IMR-90 (cell line): ENCODE measurements at regions not wholly inside any gene's neighbourhood (a gene's known extent, or its start where the extent isn't known, plus 50 kb on each side); places are given as distances from the start of the nearest gene placed in this dataset.

Experiments used
- ATAC-seq: fragments of 200-7000 bp; cut with Tn5 transposase; 2 replicates; pipeline ENCODE4 v1.9.1; 2020; ENCODE audit warnings: low read depth, mild to moderate bottlenecking, moderate library complexity
- BruUV-seq: library from RNA; stranded (reverse); fragments of 400-500 nt; replicated peaks from 2 replicates; lab custom pipeline; 2021; lab: Mats Ljungman, UMichigan
- CTCF ChIA-PET: fragments of 300-600 bp; formaldehyde crosslinking; extraction: SDS; loops from one replicate; lab custom pipeline; 2021; ENCODE audit warnings: antibody characterized with exemption; lab: Yijun Ruan, JAX
- POLR2A ChIA-PET: fragments of 300-600 bp; sonication (Branson Sonifier 250); formaldehyde crosslinking; loops from one replicate; lab custom pipeline; 2022; ENCODE audit warnings: antibody characterized with exemption; ENCODE audit not compliant: unreplicated experiment; lab: Charles Lee
- DNase-seq: peaks from one replicate; pipeline ENCODE4 v3.0.0; 2013
- H2AFZ ChIP-seq: replicated peaks from 2 replicates; pipeline ENCODE3; 2013; ENCODE audit warnings: low read length, mild to moderate bottlenecking; ENCODE audit not compliant: poor library complexity
- H2AK5ac ChIP-seq: 2 replicates; pipeline ENCODE4 v1.6.1; 2013; ENCODE audit warnings: low read depth, low read length, inconsistent platforms
- H2AK9ac ChIP-seq: replicated peaks from 2 replicates; pipeline ENCODE3; 2013; ENCODE audit warnings: mild to moderate bottlenecking, low read depth, low read length, moderate library complexity; ENCODE audit not compliant: poor library complexity
- H2BK120ac ChIP-seq: 2 replicates; pipeline ENCODE4 v1.6.1; 2013; ENCODE audit warnings: low read depth, low read length, inconsistent platforms
- H2BK15ac ChIP-seq: 3 replicates; pipeline ENCODE4 v1.6.1; 2013; ENCODE audit warnings: low read depth, low read length, inconsistent platforms
- H2BK20ac ChIP-seq: 2 replicates; pipeline ENCODE4 v1.6.1; 2013; ENCODE audit warnings: low read depth, mild to moderate bottlenecking, inconsistent platforms, low read length, moderate library complexity
- H2BK5ac ChIP-seq: 2 replicates; pipeline ENCODE4 v1.6.1; 2013; ENCODE audit warnings: mild to moderate bottlenecking, low read depth, low read length, inconsistent platforms; ENCODE audit not compliant: poor library complexity, severe bottlenecking
- H3K14ac ChIP-seq: replicated peaks from 2 replicates; pipeline ENCODE4 v1.6.1; 2013; ENCODE audit warnings: low read depth, low read length, inconsistent platforms
- H3K18ac ChIP-seq: 2 replicates; pipeline ENCODE4 v1.6.1; 2013; ENCODE audit warnings: low read depth, low read length, control low read depth
- H3K23ac ChIP-seq: 2 replicates; pipeline ENCODE4 v1.6.1; 2013; ENCODE audit warnings: low read depth, low read length, inconsistent platforms
- H3K27ac ChIP-seq: 2 replicates; pipeline ENCODE4 v1.5.1; 2013; ENCODE audit warnings: mild to moderate bottlenecking, control low read depth, low read length; ENCODE audit not compliant: insufficient read depth
- H3K27me3 ChIP-seq: 2 replicates; pipeline ENCODE4 v1.6.1; 2013; ENCODE audit warnings: low read length; ENCODE audit not compliant: control insufficient read depth, insufficient read depth
- H3K36me3 ChIP-seq: 2 replicates; pipeline ENCODE4 v1.6.1; 2013; ENCODE audit warnings: low read length, mixed read lengths; ENCODE audit not compliant: control insufficient read depth, insufficient read depth
- H3K4ac ChIP-seq: 2 replicates; pipeline ENCODE4 v1.6.1; 2013; ENCODE audit warnings: low read depth, low read length, inconsistent platforms
- H3K4me1 ChIP-seq: 2 replicates; pipeline ENCODE4 v1.6.1; 2013; ENCODE audit warnings: low read length, mixed read lengths; ENCODE audit not compliant: control insufficient read depth, insufficient read depth
- H3K4me2 ChIP-seq: 2 replicates; pipeline ENCODE4 v1.6.1; 2013; ENCODE audit warnings: low read depth, mild to moderate bottlenecking, control low read depth, low read length, moderate library complexity
- H3K4me3 ChIP-seq: 2 replicates; pipeline ENCODE4 v1.5.1; 2013; ENCODE audit warnings: low read depth, mild to moderate bottlenecking, control low read depth, low read length, moderate library complexity; ENCODE audit not compliant: insufficient read depth
- H3K56ac ChIP-seq: 2 replicates; pipeline ENCODE4 v1.6.1; 2013; ENCODE audit warnings: low read length, inconsistent platforms; ENCODE audit not compliant: insufficient read depth; ENCODE audit errors: extremely low read depth
- H3K79me1 ChIP-seq, 2 experiments: 2 replicates each; pipeline ENCODE4 v1.6.1; 2013; ENCODE audit warnings: low read length in 2 of 2, inconsistent platforms in 1 of 2, low read depth in 1 of 2
- H3K9ac ChIP-seq: 2 replicates; pipeline ENCODE4 v1.6.1; 2013; ENCODE audit warnings: low read depth, low read length, control low read depth
- H3K9me1 ChIP-seq: 2 replicates; pipeline ENCODE4 v1.6.1; 2013; ENCODE audit warnings: low read length, inconsistent platforms; ENCODE audit not compliant: insufficient read depth
- H3K9me3 ChIP-seq: 2 replicates; pipeline ENCODE4 v1.6.1; 2013; ENCODE audit warnings: low read length; ENCODE audit not compliant: control insufficient read depth, insufficient read depth
- H4K20me1 ChIP-seq: 2 replicates; pipeline ENCODE4 v1.6.1; 2013; ENCODE audit warnings: low read length, inconsistent platforms; ENCODE audit not compliant: insufficient read depth
- H4K5ac ChIP-seq: 2 replicates; pipeline ENCODE4 v1.6.1; 2013; ENCODE audit warnings: mild to moderate bottlenecking, low read depth, low read length, control low read depth
- H4K8ac ChIP-seq, 2 experiments: 2 replicates each; pipeline ENCODE4 v1.6.1; 2013; ENCODE audit warnings: low read depth in 2 of 2, low read length in 2 of 2, control low read depth in 1 of 2, inconsistent platforms in 1 of 2
- H4K91ac ChIP-seq: 2 replicates; pipeline ENCODE4 v1.6.1; 2013; ENCODE audit warnings: low read depth, low read length, inconsistent platforms; ENCODE audit not compliant: insufficient read depth
- BHLHE40 ChIP-seq: fragments of 150-350 bp; IDR thresholded peaks from 2 replicates; pipeline ENCODE4 v1.6.1; 2016; ENCODE audit warnings: mild to moderate bottlenecking, low read depth, low read length
- CEBPB ChIP-seq: IDR thresholded peaks from 2 replicates; pipeline ENCODE4 v1.6.1; 2012; ENCODE audit warnings: low read depth, low read length, improper control_type of control experiment
- CHD1 ChIP-seq: IDR thresholded peaks from 2 replicates; pipeline ENCODE4 v1.6.1; 2012; ENCODE audit warnings: low read depth, low read length, improper control_type of control experiment
- CTCF ChIP-seq: conservative IDR thresholded peaks from 2 replicates; pipeline ENCODE4 v1.5.1; 2012; ENCODE audit warnings: mild to moderate bottlenecking, low read depth, low read length, improper control_type of control experiment
- ELK1 ChIP-seq: fragments of 150-350 bp; IDR thresholded peaks from 2 replicates; pipeline ENCODE4 v1.6.1; 2016; ENCODE audit warnings: low read depth, mild to moderate bottlenecking, low read length, moderate library complexity, borderline replicate concordance
- FOS ChIP-seq: fragments of 150-350 bp; IDR thresholded peaks from 2 replicates; pipeline ENCODE4 v1.6.1; 2016; ENCODE audit warnings: low read depth, low read length
- MAZ ChIP-seq: IDR thresholded peaks from 2 replicates; pipeline ENCODE4 v1.6.1; 2012; ENCODE audit warnings: low read depth, mild to moderate bottlenecking, low read length, improper control_type of control experiment, moderate library complexity, borderline replicate concordance
- MXI1 ChIP-seq: IDR thresholded peaks from 2 replicates; pipeline ENCODE4 v1.6.1; 2012; ENCODE audit warnings: low read depth, mild to moderate bottlenecking, low read length, moderate library complexity, borderline replicate concordance
- NFE2L2 ChIP-seq: fragments of 150-350 bp; IDR thresholded peaks from 2 replicates; pipeline ENCODE4 v1.6.1; 2016; ENCODE audit warnings: low read depth, mild to moderate bottlenecking, low read length
- RAD21 ChIP-seq: IDR thresholded peaks from 2 replicates; pipeline ENCODE4 v1.6.1; 2012; ENCODE audit warnings: low read length, improper control_type of control experiment
- RFX5 ChIP-seq: IDR thresholded peaks from 2 replicates; pipeline ENCODE4 v1.8.0; 2012; ENCODE audit warnings: low read depth, mild to moderate bottlenecking, low read length, moderate library complexity
- SMC3 ChIP-seq: fragments of 150-350 bp; IDR thresholded peaks from 2 replicates; pipeline ENCODE4 v1.6.1; 2016; ENCODE audit warnings: low read depth, mild to moderate bottlenecking, antibody characterized with exemption, low read length, moderate library complexity
- USF2 ChIP-seq: fragments of 150-350 bp; IDR thresholded peaks from 2 replicates; pipeline ENCODE4 v1.6.1; 2017; ENCODE audit warnings: mild to moderate bottlenecking, antibody characterized with exemption, low read length, low read depth
- WGBS, 2 experiments: methylation state at CpG; one replicate each; pipeline versions ENCODE4 v1.1.5 to v1.1.7; 2013; ENCODE audit warnings: missing lambda C conversion rate in 2 of 2; ENCODE audit not compliant: insufficient read length in 1 of 2; ENCODE audit errors: extremely low coverage in 2 of 2; 5-methylcytosine and 5-hydroxymethylcytosine counted together
- dilution Hi-C: fragments of 300-500 bp; cut with HindIII; formaldehyde crosslinking; loops from one replicate; pipeline ENCODE4 v1.14.3; 2018; ENCODE audit warnings: low sequenced_read_pairs; ENCODE audit not compliant: unreplicated experiment
- in situ Hi-C: fragments of 300-500 bp; cut with MboI; formaldehyde crosslinking; loops from 3 replicates; pipeline ENCODE4 v1.14.3; 2019; ENCODE audit warnings: low sequenced_read_pairs, inconsistent platforms, mixed read lengths
- intact Hi-C: fragments of 100-400 bp; cut with micrococcal nuclease; formaldehyde crosslinking; loops from 2 replicates; pipeline ENCODE4 v1.10.0; 2022

DNA sequence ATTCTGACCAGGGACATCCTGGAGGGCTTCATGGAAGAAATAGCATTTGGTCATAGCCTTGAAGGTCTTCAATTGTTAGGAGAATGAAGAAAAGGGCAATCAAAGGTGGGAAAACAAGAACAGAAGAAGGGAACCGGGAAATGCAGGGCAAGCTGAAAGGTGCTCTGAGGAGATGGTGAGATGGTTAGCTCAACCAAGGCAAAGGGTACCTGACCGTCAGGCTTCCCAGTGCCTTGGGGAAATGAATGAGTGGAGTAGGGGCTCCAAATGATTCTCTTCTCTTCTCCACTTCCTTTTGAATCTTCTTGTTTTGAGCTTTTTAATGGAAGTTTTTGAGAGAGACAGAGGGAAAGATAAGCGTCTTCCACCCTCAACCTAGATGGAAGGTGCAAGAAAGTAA, 155.6 kb upstream of the PWP1 start:
- POLR2A ChIA-PET, result no interaction called here
- no peaks in the 10 kb centered on the region for H3K9me1 ChIP-seq
- no peak overlapping the region for H4K8ac ChIP-seq
- H3K14ac ChIP-seq, result no peak overlapping the region
- no peak for TF ChIP-seq SMC3
- no peak for TF ChIP-seq MAZ
- TF ChIP-seq NFE2L2, result no peak
- TF ChIP-seq FOS, result no peak
- no peak for TF ChIP-seq CHD1
- no peak for TF ChIP-seq ELK1
- no peak for TF ChIP-seq USF2
- no peak for TF ChIP-seq CEBPB
- TF ChIP-seq BHLHE40, result no peak
- no peak for TF ChIP-seq CTCF
- no peak for TF ChIP-seq RAD21
- TF ChIP-seq MXI1, result no peak
- TF ChIP-seq RFX5, result no peak
- no peaks in the 10 kb centered on the region for H3K4me1 ChIP-seq
- H3K9ac ChIP-seq, result no peak overlapping the region
- H4K20me1 ChIP-seq, result no peaks in the 10 kb centered on the region; the same call in 1 of the 2 replicates
- no peak overlapping the region for H2BK15ac ChIP-seq
- in situ Hi-C loops, result no loop called here
- no peak overlapping the region for H2BK20ac ChIP-seq
- ATAC-seq (no peak), DNase-seq (no peak)
- no peak overlapping the region for H3K56ac ChIP-seq
- H3K4ac ChIP-seq, result no peak overlapping the region
- no peak overlapping the region for H3K4me2 ChIP-seq
- intact Hi-C loops, result no loop called here
- no peak overlapping the region for H2AK9ac ChIP-seq
- dilution Hi-C loops, result no loop called here
- H3K23ac ChIP-seq, result no peak overlapping the region
- no peak overlapping the region for H2AFZ ChIP-seq
- no peak overlapping the region for H3K18ac ChIP-seq
- H2BK5ac ChIP-seq, result no peak overlapping the region
- H2AK5ac ChIP-seq, result no peak overlapping the region
- H3K79me1 ChIP-seq, result no peaks in the 10 kb centered on the region
- no peak overlapping the region for H3K4me3 ChIP-seq
- H3K36me3 ChIP-seq, result no peaks in the 10 kb centered on the region
- H4K91ac ChIP-seq, result no peak overlapping the region
- BruUV-seq, result no TSS peak
- H3K27ac ChIP-seq, result no peak overlapping the region
- H3K27me3 ChIP-seq, result no peaks in the 10 kb centered on the region
- CTCF ChIA-PET, result no interaction called here
- H2BK120ac ChIP-seq, result no peak overlapping the region
- H4K5ac ChIP-seq, result no peak overlapping the region
- no CpG with 5 or more reads among the region's 3 CpGs for WGBS, 2 experiments
- H3K9me3 ChIP-seq, result peaks cover 3% of the 10 kb centered on the region; the same call in 1 of the 2 replicates
